Naive thymus-derived CD8-positive, alpha-beta T cell (primary cell): ENCODE measurements at regions not wholly inside any gene's neighbourhood (a gene's known extent, or its start where the extent isn't known, plus 50 kb on each side); places are given as distances from the start of the nearest gene placed in this dataset.

Experiments
- ATAC-seq, 2 donors: fragments of 150-1000 bp; cut with Tn5 transposase in 1 of 2; sonication (Bioruptor Pico), chemical (Tn5 transposase) in 1 of 2; 1 replicate in 1 of 2; 2 replicates in 1 of 2; pipeline ENCODE4 v1.10.0; 2021; ENCODE audit warnings: mild to moderate bottlenecking in 2 of 2, moderate library complexity in 2 of 2
- POLR2A ChIA-PET: fragments of 350-600 bp; sonication (Branson Sonifier 250); formaldehyde crosslinking; loops from one replicate; lab custom pipeline; 2021; ENCODE audit warnings: antibody characterized with exemption; lab: Charles Lee
- DNase-seq, 10 donors: peaks; one replicate each; pipeline versions ENCODE4 v3.0.0 to v3.0.0-alpha.2; 2020 to 2022
- H3K27ac Mint-ChIP-seq, 10 donors: one replicate each; pipeline ENCODE4 v1.8.0; 2020 to 2022; ENCODE audit warnings: mild to moderate bottlenecking in 10 of 10, mixed read lengths in 10 of 10, moderate library complexity in 4 of 10, inconsistent platforms in 1 of 10
- H3K27me3 Mint-ChIP-seq, 5 donors: one replicate each; pipeline ENCODE4 v1.8.0; 2021 to 2022; ENCODE audit warnings: mixed read lengths in 5 of 5
- H3K36me3 Mint-ChIP-seq, 3 donors: one replicate each; pipeline ENCODE4 v1.8.0; 2020 to 2022; ENCODE audit warnings: mixed read lengths in 3 of 3, mild to moderate bottlenecking in 2 of 3, inconsistent platforms in 1 of 3
- H3K4me1 Mint-ChIP-seq, 4 donors: one replicate each; pipeline ENCODE4 v1.8.0; 2021 to 2022; ENCODE audit warnings: mixed read lengths in 4 of 4
- H3K4me3 Mint-ChIP-seq, 10 donors: one replicate each; pipeline ENCODE4 v1.8.0; 2020 to 2022; ENCODE audit warnings: mild to moderate bottlenecking in 10 of 10, mixed read lengths in 10 of 10, moderate library complexity in 6 of 10, inconsistent platforms in 1 of 10
- H3K9me3 Mint-ChIP-seq, 9 donors: one replicate each; pipeline ENCODE4 v1.8.0; 2020 to 2022; ENCODE audit warnings: mixed read lengths in 9 of 9, mild to moderate bottlenecking in 3 of 9, inconsistent platforms in 1 of 9, moderate library complexity in 1 of 9

- no peak for ATAC-seq
- Mint-ChIP-seq H3K27ac (no peak overlapping the region), H3K9me3 (no peaks in the 10 kb centered on the region), H3K36me3 (no peaks in the 10 kb centered on the region), H3K4me1 (peaks cover 0 to 5% (median 0%) of the 10 kb centered on the region in 4 donors), H3K4me3 (no peak overlapping the region), H3K27me3 (peaks cover 2 to 10% (median 5%) of the 10 kb centered on the region in 5 donors)
- no peak for DNase-seq
- POLR2A ChIA-PET = no interaction called here
Observed at GRCh38 chr6:45730232-45730631, 285.4 kb downstream of the CLIC5 start.

DNA sequence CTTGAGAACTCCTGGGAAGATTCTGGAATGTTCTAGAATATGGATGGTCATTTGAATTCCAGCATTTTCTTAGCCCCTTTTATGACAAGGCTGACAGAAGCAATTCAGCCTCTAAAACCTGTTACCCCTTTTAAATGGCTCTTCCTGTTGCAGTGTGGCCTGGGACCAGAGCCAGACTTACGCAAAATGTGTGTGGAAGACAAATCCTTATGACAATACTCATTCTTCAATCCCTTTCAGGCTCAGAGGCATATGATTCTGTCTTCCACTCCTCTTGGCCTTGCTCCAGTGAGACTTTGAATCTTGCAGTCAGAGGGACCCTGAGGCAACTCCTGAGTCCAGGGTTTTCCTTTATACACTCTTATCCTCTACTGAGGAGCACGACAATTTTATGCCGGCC is 287.0 kb downstream of the CLIC5 start:
- Mint-ChIP-seq H3K4me1 (peaks cover 0 to 5% (median 0%) of the 10 kb centered on the region in 4 donors), H3K27ac (no peak overlapping the region), H3K36me3 (no peaks in the 10 kb centered on the region), H3K9me3 (peaks cover 0 to 2% (median 0%) of the 10 kb centered on the region in 9 donors), H3K4me3 (no peak overlapping the region), H3K27me3 (peaks cover under 1 to 4% (median under 1%) of the 10 kb centered on the region in 5 donors)
- ATAC-seq (no peak), DNase-seq (no peak)
- POLR2A ChIA-PET = no interaction called here

DNA sequence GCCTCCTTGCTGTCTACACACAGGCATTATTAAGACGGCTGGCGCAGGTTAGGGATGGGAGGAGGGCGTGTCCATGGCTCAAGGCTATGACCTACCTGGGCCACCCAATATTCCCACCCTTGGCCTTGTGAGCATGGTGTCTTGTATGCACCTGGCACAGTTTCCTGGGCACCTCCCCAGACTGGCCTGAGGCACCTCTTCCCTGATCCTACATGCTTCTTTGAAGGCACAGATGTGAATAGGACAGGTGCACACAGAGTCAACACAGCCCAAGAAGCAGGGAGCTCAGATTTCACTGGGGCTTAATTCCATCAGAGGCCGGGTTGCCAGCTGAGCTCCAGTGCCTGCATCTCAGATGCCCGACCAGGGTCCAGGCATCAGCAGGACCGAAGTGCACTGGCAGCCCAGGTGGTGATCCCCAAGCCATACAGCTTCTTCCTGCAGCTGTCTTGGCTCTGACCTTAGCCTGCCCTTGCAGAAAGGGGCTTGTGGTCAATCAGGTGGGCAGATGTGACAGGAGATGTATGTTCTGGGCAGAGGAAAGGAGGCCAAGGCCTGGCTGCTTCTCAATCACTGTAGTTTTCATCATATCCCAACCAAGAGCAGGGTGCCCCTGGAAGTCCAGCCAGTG is 287.7 kb downstream of the CLIC5 start:
- H3K36me3 Mint-ChIP-seq = peaks cover 0 to 2% (median 1%) of the 10 kb centered on the region in 3 donors
- ATAC-seq (no peak), DNase-seq (no peak)
- peaks cover 0 to 3% (median 0%) of the 10 kb centered on the region in 5 donors for H3K27me3 Mint-ChIP-seq
- H3K4me3 Mint-ChIP-seq = no peak overlapping the region
- H3K9me3 Mint-ChIP-seq = peaks cover 0 to 5% (median 2%) of the 10 kb centered on the region in 9 donors
- POLR2A ChIA-PET = no interaction called here
- H3K4me1 Mint-ChIP-seq = peaks cover 0 to 5% (median 0%) of the 10 kb centered on the region in 4 donors
- H3K27ac Mint-ChIP-seq = no peak overlapping the region

GRCh38 chr6:45727228-45727627 is 288.4 kb downstream of the CLIC5 start:
- POLR2A ChIA-PET = no interaction called here
- ATAC-seq (no peak), DNase-seq (no peak)
- Mint-ChIP-seq H3K9me3 (peaks cover 0 to 9% (median 5%) of the 10 kb centered on the region in 9 donors), H3K27ac (no peak overlapping the region), H3K27me3 (peaks cover 0 to 3% (median 0%) of the 10 kb centered on the region in 5 donors), H3K36me3 (peaks cover 0 to 6% (median 3%) of the 10 kb centered on the region in 3 donors), H3K4me3 (no peak overlapping the region), H3K4me1 (peaks cover 0 to 5% (median 0%) of the 10 kb centered on the region in 4 donors)

DNA sequence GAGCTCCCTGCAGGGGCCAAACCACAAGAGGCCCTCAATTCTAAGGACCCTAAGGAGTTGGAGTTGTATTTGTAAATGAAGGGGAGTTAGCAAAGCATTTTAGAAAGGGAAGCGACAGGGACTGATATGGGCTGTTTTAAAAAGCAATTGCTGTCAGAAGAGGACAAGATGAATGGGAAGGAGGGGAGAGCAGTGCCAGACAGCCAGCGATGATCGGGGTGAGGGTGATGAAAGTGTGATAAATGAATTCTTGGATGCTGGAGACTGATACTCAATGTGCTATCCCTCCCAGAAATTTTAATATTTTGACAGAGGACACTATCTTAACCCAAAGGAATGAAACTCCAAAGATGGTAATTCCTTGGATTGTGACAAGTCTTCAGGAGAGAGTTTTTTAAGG is 289.2 kb downstream of the CLIC5 start:
- Mint-ChIP-seq H3K36me3 (peaks cover 0 to 6% (median 3%) of the 10 kb centered on the region in 3 donors), H3K4me3 (no peak overlapping the region), H3K27ac (no peak overlapping the region), H3K9me3 (peaks cover 0 to 9% (median 5%) of the 10 kb centered on the region in 9 donors), H3K4me1 (peaks cover 0 to 5% (median 0%) of the 10 kb centered on the region in 4 donors), H3K27me3 (peaks cover 0 to 7% (median 0%) of the 10 kb centered on the region in 5 donors)
- POLR2A ChIA-PET = interaction anchor here (0.5 kb wide), 1 partner anchor 194 kb away, joined by 3 read pairs; no protein-coding TSS in a partner anchor
- DNase-seq = no peak
- no peak for ATAC-seq

- Mint-ChIP-seq H3K27me3 (peaks cover 0 to 12% (median 0%) of the 10 kb centered on the region in 5 donors), H3K4me1 (peaks cover 0 to 5% (median 0%) of the 10 kb centered on the region in 4 donors), H3K9me3 (peaks cover 0 to 9% (median 5%) of the 10 kb centered on the region in 9 donors), H3K27ac (no peak overlapping the region), H3K36me3 (peaks cover 0 to 6% (median 3%) of the 10 kb centered on the region in 3 donors), H3K4me3 (no peak overlapping the region)
- ATAC-seq (no peak), DNase-seq (no peak)
- POLR2A ChIA-PET = no interaction called here
Observed at GRCh38 chr6:45724511-45724910, 291.1 kb downstream of the CLIC5 start.

DNA sequence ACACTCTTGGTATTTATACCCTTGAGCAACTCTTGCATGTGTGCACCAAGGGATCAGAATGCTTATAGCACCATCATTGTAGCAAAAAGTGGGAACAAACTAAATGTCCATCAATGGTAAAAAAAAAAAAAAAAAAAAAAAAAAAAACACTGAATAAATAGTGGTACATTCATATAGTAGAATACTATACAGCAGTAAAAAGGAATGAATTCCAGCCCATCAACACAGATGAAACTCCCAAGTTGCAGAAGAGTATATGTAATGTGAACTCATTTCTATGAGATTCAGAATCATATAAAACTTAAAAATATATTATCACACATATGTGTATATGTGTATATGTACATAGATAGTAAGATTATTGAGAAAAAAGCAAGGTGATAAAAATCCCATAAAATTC is 291.6 kb downstream of the CLIC5 start:
- no peak for DNase-seq
- Mint-ChIP-seq H3K27ac (no peak overlapping the region), H3K4me3 (no peak overlapping the region), H3K36me3 (peaks cover 0 to 6% (median 3%) of the 10 kb centered on the region in 3 donors), H3K27me3 (peaks cover 0 to 12% (median 0%) of the 10 kb centered on the region in 5 donors), H3K9me3 (peaks cover 0 to 9% (median 5%) of the 10 kb centered on the region in 9 donors), H3K4me1 (peaks cover 0 to 5% (median 0%) of the 10 kb centered on the region in 4 donors)
- no peak for ATAC-seq
- POLR2A ChIA-PET = no interaction called here

- H3K27me3 Mint-ChIP-seq = peaks cover 0 to 12% (median 0%) of the 10 kb centered on the region in 5 donors
- no peak overlapping the region for H3K27ac Mint-ChIP-seq
- no peak overlapping the region for H3K4me3 Mint-ChIP-seq
- peaks cover 0 to 9% (median 5%) of the 10 kb centered on the region in 9 donors for H3K9me3 Mint-ChIP-seq
- DNase-seq (no peak), ATAC-seq (no peak)
- H3K36me3 Mint-ChIP-seq = peaks cover 0 to 6% (median 3%) of the 10 kb centered on the region in 3 donors
- POLR2A ChIA-PET = no interaction called here
- H3K4me1 Mint-ChIP-seq = peaks cover 0 to 5% (median 0%) of the 10 kb centered on the region in 4 donors
Observed at GRCh38 chr6:45722876-45723275, 292.8 kb downstream of the CLIC5 start.

DNA sequence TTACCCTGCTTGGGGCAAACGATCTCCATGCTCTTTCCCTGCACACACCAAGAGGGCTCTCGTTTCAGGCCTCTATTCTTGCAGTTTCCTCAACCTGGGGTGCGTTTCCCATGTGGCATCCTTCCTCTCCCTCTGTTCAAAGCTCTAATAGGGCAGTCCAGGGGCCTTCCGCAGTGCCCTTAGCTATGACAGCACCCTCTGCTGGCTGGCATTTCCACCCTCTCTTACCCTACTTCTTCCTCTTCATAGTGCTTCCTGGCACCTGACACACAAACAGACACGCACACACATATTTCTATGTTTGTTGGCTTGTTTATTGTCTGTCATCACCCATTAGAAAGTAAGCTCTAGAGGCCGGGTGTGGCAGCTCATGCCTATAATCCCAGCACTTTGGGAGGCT is 294.0 kb downstream of the CLIC5 start:
- ATAC-seq (no peak), DNase-seq (no peak)
- POLR2A ChIA-PET = no interaction called here
- Mint-ChIP-seq H3K27ac (peak overlapping the region in 1 of 10 donors; percentile 39), H3K36me3 (peaks cover 0 to 6% (median 3%) of the 10 kb centered on the region in 3 donors), H3K9me3 (peaks cover 0 to 9% (median 5%) of the 10 kb centered on the region in 9 donors), H3K4me3 (no peak overlapping the region), H3K4me1 (peaks cover 0 to 5% (median 0%) of the 10 kb centered on the region in 4 donors), H3K27me3 (peaks cover 0 to 12% (median 0%) of the 10 kb centered on the region in 5 donors)

- no peak for DNase-seq
- POLR2A ChIA-PET = no interaction called here
- Mint-ChIP-seq H3K27ac (no peak overlapping the region), H3K36me3 (peaks cover 0 to 6% (median 3%) of the 10 kb centered on the region in 3 donors), H3K4me3 (no peak overlapping the region), H3K27me3 (peaks cover 0 to 12% (median 0%) of the 10 kb centered on the region in 5 donors), H3K9me3 (peaks cover 0 to 9% (median 5%) of the 10 kb centered on the region in 9 donors), H3K4me1 (peaks cover 7 to 13% (median 10%) of the 10 kb centered on the region in 4 donors)
- no peak for ATAC-seq
Observed at GRCh38 chr6:45718871-45719270, 296.8 kb downstream of the CLIC5 start.

GRCh38 chr6:45718131-45718530 is 297.5 kb downstream of the CLIC5 start:
- Mint-ChIP-seq H3K9me3 (peaks cover 0 to 8% (median 4%) of the 10 kb centered on the region in 9 donors), H3K4me3 (no peak overlapping the region), H3K27ac (no peak overlapping the region), H3K27me3 (peaks cover 0 to 12% (median 0%) of the 10 kb centered on the region in 5 donors), H3K36me3 (peaks cover 0 to 5% (median 3%) of the 10 kb centered on the region in 3 donors), H3K4me1 (peaks cover 7 to 13% (median 10%) of the 10 kb centered on the region in 4 donors)
- POLR2A ChIA-PET = no interaction called here
- no peak for DNase-seq
- no peak for ATAC-seq

DNA sequence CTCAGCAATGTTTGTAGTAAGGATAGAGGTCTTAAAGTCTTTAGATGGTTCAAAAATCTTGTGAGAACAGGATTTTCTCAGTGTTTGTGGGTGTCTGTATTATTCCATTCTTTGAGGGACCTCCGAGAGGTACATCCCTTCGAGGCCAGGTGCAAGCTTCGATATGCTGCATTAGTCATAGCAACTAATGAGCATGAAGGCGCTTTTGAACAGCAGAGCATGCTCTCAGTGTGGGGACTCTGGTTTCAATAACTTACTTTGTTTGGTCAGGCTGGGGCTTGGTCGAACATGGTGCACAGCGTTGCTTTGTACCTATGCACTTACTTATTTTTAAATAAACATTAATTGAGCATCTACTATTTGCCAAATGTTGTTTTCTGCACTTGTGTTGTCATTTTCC is 297.9 kb downstream of the CLIC5 start:
- H3K4me3 Mint-ChIP-seq = no peak overlapping the region
- peaks cover 0 to 10% (median 0%) of the 10 kb centered on the region in 5 donors for H3K27me3 Mint-ChIP-seq
- POLR2A ChIA-PET = no interaction called here
- no peak for ATAC-seq
- H3K36me3 Mint-ChIP-seq = peaks cover 0 to 1% (median 0%) of the 10 kb centered on the region in 3 donors
- DNase-seq = no peak
- H3K4me1 Mint-ChIP-seq = peaks cover 7 to 13% (median 10%) of the 10 kb centered on the region in 4 donors
- no peak overlapping the region for H3K27ac Mint-ChIP-seq
- H3K9me3 Mint-ChIP-seq = peaks cover 0 to 4% (median under 1%) of the 10 kb centered on the region in 9 donors

DNA sequence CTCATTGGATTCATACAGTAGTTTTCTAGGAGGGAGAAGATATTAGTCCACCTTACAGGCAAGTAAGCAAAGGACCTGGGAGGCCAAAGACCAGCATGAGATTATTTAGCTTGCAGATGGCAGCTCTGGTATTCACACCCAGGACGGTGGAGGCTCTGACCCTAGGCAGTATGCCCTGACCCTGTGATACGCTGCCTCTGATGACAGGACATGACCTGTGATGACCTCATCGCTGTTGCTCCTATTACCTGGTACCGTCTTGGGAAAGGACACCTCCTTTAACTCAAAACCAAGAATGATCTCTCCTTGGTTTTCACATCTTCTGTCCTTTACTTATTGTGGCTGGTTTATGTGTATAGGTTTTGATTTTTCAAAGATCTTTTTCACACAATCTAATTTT is 298.6 kb downstream of the CLIC5 start:
- H3K4me3 Mint-ChIP-seq = no peak overlapping the region
- ATAC-seq (no peak), DNase-seq (no peak)
- POLR2A ChIA-PET = interaction anchor here (0.5 to 0.9 kb wide), 2 partner anchors 545 to 1086 kb away, joined by 3 read pairs; no protein-coding TSS in a partner anchor
- peaks cover 0 to 9% (median 0%) of the 10 kb centered on the region in 5 donors for H3K27me3 Mint-ChIP-seq
- peak overlapping the region in 1 of 10 donors; percentile 2 for H3K27ac Mint-ChIP-seq
- H3K4me1 Mint-ChIP-seq = peaks cover 7 to 13% (median 10%) of the 10 kb centered on the region in 4 donors
- H3K9me3 Mint-ChIP-seq = no peaks in the 10 kb centered on the region
- H3K36me3 Mint-ChIP-seq = no peaks in the 10 kb centered on the region
